ENCODE measurements at regions not wholly inside any gene's neighbourhood (a gene's known extent, or its start where the extent isn't known, plus 50 kb on each side); places are given as distances from the start of the nearest gene placed in this dataset.
"Not testable (repeated sequence)": the region's sequence is repeated elsewhere in the genome, so short reads cannot be mapped to it uniquely, and the experiment has no call there.

DNA sequence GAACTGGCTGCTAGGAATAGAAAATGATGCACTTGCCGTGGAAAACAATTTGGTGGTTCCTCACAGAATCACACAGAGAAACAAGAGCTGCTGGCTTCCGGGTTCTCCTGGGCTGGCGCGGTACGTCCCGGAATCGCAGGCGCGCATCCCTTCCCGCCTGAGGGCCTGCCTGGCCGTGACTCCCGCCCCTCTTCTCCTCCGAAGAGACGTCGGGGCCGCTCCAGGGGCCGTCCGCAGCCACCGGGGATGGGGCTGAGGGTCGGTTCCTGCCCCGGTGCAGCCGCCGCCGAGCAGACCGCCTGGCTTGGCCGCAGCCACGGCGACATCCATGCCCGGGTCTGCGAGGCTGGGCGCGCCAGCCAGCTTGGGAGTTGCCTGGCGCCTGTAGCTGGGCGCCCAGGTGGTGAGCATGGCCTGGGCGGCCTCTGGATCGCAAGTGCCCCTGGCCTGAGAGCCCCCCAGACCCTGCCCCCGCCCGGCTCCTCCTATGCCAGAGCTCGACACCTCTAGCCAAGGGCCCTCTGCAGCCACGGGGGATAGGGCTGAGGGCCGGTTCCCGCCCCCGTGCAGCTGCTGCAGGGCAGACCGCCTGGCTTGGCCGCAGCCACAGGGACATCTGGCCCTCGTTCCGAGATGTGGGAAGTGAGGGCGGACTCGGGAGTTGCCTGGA is 83.9 kb upstream of the ZNG1F start:
- peak; percentile 24 for DNase-seq

DNA sequence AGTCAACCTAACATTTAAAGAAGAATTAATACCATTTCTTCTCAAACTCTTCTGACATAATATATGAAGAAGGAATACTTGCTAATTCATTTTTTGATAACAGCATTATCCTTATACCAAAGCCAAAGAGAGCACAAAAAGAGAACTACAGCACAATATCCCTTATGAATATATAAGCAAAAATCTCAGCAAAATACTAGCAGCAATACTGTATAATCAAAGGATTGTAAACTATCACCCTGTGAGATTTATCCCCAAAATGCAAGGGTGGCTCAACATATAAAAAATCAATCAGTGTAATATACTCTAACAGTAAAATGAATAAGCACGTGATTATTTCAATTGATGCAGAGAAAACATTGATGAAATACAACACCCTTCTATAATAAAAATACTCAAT is 81.9 kb upstream of the ZNG1F start:
- DNase-seq = not testable (repeated sequence)

DNA sequence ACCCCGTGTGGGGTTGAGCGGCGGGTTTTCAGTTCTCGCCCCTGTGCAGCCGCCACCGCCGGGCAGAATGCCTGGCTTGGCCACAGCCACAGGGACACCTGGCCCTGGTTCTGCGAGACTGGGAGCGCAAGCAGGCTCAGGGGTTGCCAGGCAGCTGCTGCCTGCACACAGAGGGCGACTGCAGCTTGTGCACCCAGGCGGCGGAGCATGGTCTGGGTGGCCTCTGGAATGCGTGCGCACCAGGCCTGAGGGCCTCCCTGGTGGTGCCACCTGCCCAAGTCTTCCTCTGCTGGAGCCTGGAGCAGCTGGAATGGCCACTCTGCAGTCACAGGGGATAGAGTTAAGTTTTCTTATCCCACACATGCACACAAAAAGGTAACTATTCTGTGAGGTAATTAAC is 80.4 kb upstream of the ZNG1F start:
- DNase-seq = not testable (repeated sequence)

- DNase-seq = not testable (repeated sequence)
Measured at GRCh38 chr9:41269054-41269453, 79.9 kb upstream of the ZNG1F start.

- DNase-seq = not testable (repeated sequence)
Measured at GRCh38 chr9:41266602-41267001, 77.5 kb upstream of the ZNG1F start.

GRCh38 chr9:41266000-41266399 is 76.9 kb upstream of the ZNG1F start:
- DNase-seq = not testable (repeated sequence)

GRCh38 chr9:41251973-41252372 is 62.9 kb upstream of the ZNG1F start:
- not testable (repeated sequence) for DNase-seq

GRCh38 chr9:41251101-41251500 is 62.0 kb upstream of the ZNG1F start:
- not testable (repeated sequence) for DNase-seq

GRCh38 chr9:41246702-41247101 is 57.6 kb upstream of the ZNG1F start:
- DNase-seq = not testable (repeated sequence)

All from activated naive CD4-positive, alpha-beta T cell treated with anti-CD3 and anti-CD28 coated beads, Interleukin-2, amount 50 U/mL, for 16 hours (primary cell).